Omental fat pad (tissue), 3 donors: ENCODE measurements at regions not wholly inside any gene's neighbourhood (a gene's known extent, or its start where the extent isn't known, plus 50 kb on each side); places are given as distances from the start of the nearest gene placed in this dataset.

ENCODE experiments used
- ATAC-seq: fragments of 150-250 bp; one replicate; pipeline ENCODE4 v1.9.1; 2016; ENCODE audit warnings: mild to moderate bottlenecking, moderate library complexity; ENCODE audit not compliant: low FRiP score
- DNase-seq: peaks from one replicate; pipeline ENCODE4 v3.0.0-alpha.2; 2019; ENCODE audit warnings: low spot score
- TF ChIP-seq, protein P1 (sequence below), 3 donors: fragments of 450-650 bp; IDR thresholded peaks; one replicate each; pipeline ENCODE4 v1.5.1; 2016 to 2017; ENCODE audit warnings: antibody characterized with exemption in 3 of 3, mild to moderate bottlenecking in 3 of 3, moderate library complexity in 2 of 3

- TF ChIP-seq, protein P1, sequence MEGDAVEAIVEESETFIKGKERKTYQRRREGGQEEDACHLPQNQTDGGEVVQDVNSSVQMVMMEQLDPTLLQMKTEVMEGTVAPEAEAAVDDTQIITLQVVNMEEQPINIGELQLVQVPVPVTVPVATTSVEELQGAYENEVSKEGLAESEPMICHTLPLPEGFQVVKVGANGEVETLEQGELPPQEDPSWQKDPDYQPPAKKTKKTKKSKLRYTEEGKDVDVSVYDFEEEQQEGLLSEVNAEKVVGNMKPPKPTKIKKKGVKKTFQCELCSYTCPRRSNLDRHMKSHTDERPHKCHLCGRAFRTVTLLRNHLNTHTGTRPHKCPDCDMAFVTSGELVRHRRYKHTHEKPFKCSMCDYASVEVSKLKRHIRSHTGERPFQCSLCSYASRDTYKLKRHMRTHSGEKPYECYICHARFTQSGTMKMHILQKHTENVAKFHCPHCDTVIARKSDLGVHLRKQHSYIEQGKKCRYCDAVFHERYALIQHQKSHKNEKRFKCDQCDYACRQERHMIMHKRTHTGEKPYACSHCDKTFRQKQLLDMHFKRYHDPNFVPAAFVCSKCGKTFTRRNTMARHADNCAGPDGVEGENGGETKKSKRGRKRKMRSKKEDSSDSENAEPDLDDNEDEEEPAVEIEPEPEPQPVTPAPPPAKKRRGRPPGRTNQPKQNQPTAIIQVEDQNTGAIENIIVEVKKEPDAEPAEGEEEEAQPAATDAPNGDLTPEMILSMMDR (IDR thresholded peaks at IDR 0.05) = no peak
- no peak for ATAC-seq
- DNase-seq = no peak
Measured at GRCh38 chr5:54680998-54681397, 163.4 kb downstream of the SNX18 start.

- TF ChIP-seq, protein P1 (IDR thresholded peaks at IDR 0.05) = no peak
- DNase-seq (no peak), ATAC-seq (no peak)
Measured at GRCh38 chr5:54679686-54680085, 162.1 kb downstream of the SNX18 start.

DNA sequence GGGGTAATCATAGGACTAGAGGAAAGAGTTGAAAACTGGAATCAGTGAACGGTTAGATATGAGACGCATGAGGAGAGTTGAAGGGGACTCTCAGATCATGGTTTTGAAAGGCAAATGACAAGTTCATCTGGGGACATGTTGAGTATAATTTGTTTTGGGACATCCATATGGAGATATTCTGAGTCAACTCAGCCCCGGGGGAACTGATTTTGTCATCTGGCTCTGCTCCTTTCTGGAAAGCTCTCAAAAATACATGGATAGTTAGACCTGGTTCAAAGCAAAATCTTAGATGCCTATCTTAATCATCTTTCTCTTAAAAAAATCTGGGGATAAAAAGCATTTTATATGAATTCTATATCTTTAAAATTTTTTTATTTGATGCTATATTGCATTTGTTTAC, 161.2 kb downstream of the SNX18 start:
- ATAC-seq (no peak), DNase-seq (no peak)
- TF ChIP-seq, protein P1 (IDR thresholded peaks at IDR 0.05) = no peak

- TF ChIP-seq, protein P1 (IDR thresholded peaks at IDR 0.05) = no peak
- DNase-seq (no peak), ATAC-seq (no peak)
Measured at GRCh38 chr5:54676481-54677340, 159.2 kb downstream of the SNX18 start.

DNA sequence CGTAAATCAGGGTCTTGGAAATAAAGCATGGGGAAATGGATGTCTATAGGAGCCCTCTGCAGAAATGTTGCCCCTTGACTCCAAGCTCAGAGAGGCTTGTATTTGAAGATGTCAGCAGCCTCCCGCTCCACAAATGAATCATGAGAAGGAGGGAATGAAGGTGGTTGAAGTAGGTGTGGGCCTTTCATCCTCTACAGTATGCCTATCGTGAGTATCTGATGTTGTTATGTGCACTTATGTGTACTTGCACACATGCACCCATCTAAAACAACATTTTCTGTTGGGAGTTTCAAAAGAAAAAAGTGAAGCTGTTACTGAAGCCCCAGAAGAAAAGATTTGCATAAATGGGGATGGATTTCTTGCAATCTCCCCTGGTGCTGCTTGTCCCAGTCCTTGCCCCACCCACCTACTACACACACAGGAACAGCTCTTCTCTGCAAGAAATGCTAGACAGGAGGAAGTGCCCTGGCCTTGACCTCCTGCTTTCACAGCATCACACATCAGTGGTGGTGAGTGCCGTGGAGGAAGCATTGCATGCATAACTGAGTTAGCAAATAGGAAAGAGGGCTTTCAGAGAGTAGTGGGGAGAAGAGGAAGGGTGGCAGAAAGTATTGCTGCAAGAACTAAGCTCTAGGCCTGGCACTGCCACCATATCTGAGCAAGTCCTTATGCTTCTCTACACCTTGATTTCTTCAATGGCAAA, 156.1 kb downstream of the SNX18 start:
- TF ChIP-seq, protein P1 (IDR thresholded peaks at IDR 0.05) = no peak
- ATAC-seq (peak; percentile 46), DNase-seq (no peak)

DNA sequence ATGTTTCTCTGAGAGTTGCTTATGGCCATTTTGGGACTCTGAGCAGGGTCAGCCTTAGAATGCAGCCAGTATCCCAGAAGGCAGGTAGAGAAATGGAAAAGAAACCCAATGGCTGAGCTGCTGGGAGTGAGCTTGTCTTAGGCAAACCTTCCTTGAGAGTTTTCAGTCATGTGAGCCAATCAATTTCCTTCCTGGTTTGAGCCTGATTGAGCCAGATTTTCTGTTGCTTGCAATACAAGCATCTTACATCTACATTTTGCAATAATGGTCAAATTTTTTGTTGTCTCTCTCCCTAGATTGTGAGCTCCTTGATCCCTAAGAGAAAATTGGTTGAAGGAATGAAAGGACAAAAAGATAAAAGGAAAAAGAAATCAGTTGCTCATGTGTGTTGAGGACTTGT, 155.3 kb downstream of the SNX18 start:
- TF ChIP-seq, protein P1 (IDR thresholded peaks at IDR 0.05) = no peak
- no peak for DNase-seq

More for the DNA sequence above, 155.3 kb downstream of the SNX18 start:
- no peak for ATAC-seq
